GM23248 (cell line): ENCODE measurements at regions not wholly inside any gene's neighbourhood (a gene's known extent, or its start where the extent isn't known, plus 50 kb on each side); places are given as distances from the start of the nearest gene placed in this dataset.

ENCODE experiments used
- EZH2 ChIP-seq: fragments of 200-600 bp; sonication (generic); IDR thresholded peaks from 2 replicates; pipeline ENCODE4 v1.6.1; 2018; ENCODE audit warnings: antibody characterized with exemption, mild to moderate bottlenecking; ENCODE audit not compliant: insufficient read depth, poor library complexity, severe bottlenecking
- EZH2phosphoT487 ChIP-seq: fragments of 200-600 bp; sonication (generic); IDR thresholded peaks from 2 replicates; pipeline ENCODE4 v1.6.1; 2018; ENCODE audit warnings: antibody characterized with exemption, moderate library complexity, mild to moderate bottlenecking, low read depth; ENCODE audit not compliant: insufficient read depth

DNA sequence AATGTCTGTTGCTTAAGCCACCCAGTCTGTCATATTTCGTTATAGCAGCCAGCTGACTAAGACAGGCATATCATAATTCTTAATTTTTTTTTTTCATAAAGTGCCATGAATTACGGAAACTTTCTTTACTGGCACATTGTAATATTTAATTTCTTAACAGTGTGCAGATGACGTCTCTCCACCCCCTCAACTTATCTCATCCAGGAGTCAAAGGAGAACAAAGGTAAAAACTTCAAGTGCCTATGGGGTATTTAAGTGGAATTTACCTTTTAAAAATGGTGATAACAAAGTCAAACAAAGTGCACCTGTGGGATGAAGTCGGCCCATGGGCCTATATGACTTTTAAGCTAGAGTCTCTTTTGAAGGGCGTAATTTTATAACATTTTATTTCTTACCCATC is 539.4 kb downstream of the CDH9 start:
- TF ChIP-seq EZH2phosphoT487 (no peak), EZH2 (no peak)
